ENCODE measurements at regions not wholly inside any gene's neighbourhood (a gene's known extent, or its start where the extent isn't known, plus 50 kb on each side); places are given as distances from the start of the nearest gene placed in this dataset.
"Not testable (repeated sequence)": the region's sequence is repeated elsewhere in the genome, so short reads cannot be mapped to it uniquely, and the experiment has no call there.

DNA sequence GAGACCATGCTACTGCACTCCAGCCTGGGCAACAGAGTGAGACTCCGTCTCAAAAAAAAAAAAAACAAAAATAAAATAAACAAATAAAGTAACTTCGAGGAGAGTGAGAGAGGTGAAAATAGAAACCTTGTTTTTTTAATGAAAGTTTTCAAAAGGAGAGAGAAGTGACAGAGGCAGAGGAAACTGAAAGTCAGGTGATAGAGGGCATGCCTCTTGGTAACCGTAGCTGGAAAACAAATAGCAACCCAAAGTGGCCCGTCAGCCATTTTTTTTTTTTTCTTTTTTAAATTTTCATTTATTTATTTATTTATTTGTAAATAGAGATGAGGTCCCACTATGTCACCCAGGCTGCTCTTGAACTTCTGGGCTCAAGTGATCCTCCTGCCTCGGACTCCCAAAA lies 347.0 kb downstream of the SRGAP2C start:
- TF ChIP-seq ZNF274 (IDR thresholded peaks at IDR 0.05; ENCODE audit: low read depth, low read length); YY1 (IDR thresholded peaks at IDR 0.05; ENCODE audit: insufficient read depth, insufficient read length): not testable (repeated sequence)
